ENCODE measurements at regions not wholly inside any gene's neighbourhood (a gene's known extent, or its start where the extent isn't known, plus 50 kb on each side); places are given as distances from the start of the nearest gene placed in this dataset.

DNA sequence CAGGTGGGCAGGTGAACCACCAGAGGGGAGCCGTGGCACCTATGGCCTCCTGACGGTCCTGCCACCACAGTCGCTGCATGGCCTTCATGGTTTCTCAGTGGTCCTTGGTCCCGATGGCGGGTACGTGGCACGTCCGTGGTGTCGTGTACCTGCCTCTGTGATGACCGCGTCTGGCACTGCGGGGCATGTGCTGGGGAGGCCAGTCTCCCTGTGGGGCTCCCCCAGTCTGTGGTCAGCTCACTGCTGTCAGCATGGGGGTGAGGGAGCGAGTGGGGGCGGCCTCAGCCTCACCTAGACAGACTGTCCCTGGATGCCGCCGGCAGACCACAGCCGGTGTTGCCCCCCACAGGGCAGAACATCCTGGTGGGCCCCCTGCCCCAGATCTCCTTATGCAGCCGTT is 267.2 kb downstream of the SEC23A start:
- Histone ChIP-seq H3K4me2 (ENCODE audit: low read depth, low read length) (no peak overlapping the region), H3K27me3 (ENCODE audit: control insufficient read depth in 1 of 2, insufficient read depth in 2 of 2, low read length in 2 of 2) (peaks cover 0 to 15% of the 10 kb centered on the region in 2 experiments; a peak in 2 of 5 replicates), H3K36me3 (replicated peaks in 1 of 2; ENCODE audit: control insufficient read depth in 1 of 2, insufficient read depth in 2 of 2, low read length in 2 of 2) (no peaks in the 10 kb centered on the region), H3K27ac (ENCODE audit: extremely low read length, insufficient read depth, low read length) (no peak overlapping the region), H3K9me3 (ENCODE audit: low read length) (no peaks in the 10 kb centered on the region), H3K4me3 (replicated peaks in 1 of 3; ENCODE audit: insufficient read depth in 1 of 3, low read depth in 2 of 3, low read length in 3 of 3) (no peak overlapping the region), H3K9ac (ENCODE audit: insufficient read depth, low read depth, low read length) (no peak overlapping the region), H3K4me1 (ENCODE audit: insufficient read depth, low read length) (no peaks in the 10 kb centered on the region), H3K79me2 (ENCODE audit: insufficient read depth, low read length) (no peaks in the 10 kb centered on the region), H2AFZ (ENCODE audit: low read length) (no peak overlapping the region), H4K20me1 (ENCODE audit: insufficient read depth, low read length) (no peaks in the 10 kb centered on the region)
- ATAC-seq (peak; percentile 11; the same call in 2 of the 3 replicates), DNase-seq (ENCODE audit: low spot score) (no peak), FAIRE-seq (no peak)
- 58% methylated on average over 14 of the region's 18 CpGs for WGBS (ENCODE audit: low lambda C conversion rate)
- POLR2A ChIA-PET = no interaction called here
- CTCF ChIA-PET (ENCODE audit: low intra/inter-chr PET ratio, low total read pairs) = no interaction called here
- intact Hi-C loops (cut with micrococcal nuclease; ENCODE audit: unreplicated experiment) (no loop called here), in situ Hi-C loops (cut with HindIII; ENCODE audit: extremely low pct_ligation_motif_present, low pct_unique_long_range_greater_than_20kb) (no loop called here)
- BruUV-seq (replicated peaks) = no TSS peak
- TF ChIP-seq ZNF737 (CRISPR knock-in tag; IDR thresholded peaks at IDR 0.05; ENCODE audit: borderline replicate concordance) (0 out of 2 replicates have a peak, but pooled peaks have one; percentile 13), KDM5A (IDR thresholded peaks at IDR 0.05; ENCODE audit: borderline replicate concordance, low read length) (no peak), RBAK (CRISPR knock-in tag; IDR thresholded peaks at IDR 0.05) (no peak)
- TF ChIP-seq, protein P1, sequence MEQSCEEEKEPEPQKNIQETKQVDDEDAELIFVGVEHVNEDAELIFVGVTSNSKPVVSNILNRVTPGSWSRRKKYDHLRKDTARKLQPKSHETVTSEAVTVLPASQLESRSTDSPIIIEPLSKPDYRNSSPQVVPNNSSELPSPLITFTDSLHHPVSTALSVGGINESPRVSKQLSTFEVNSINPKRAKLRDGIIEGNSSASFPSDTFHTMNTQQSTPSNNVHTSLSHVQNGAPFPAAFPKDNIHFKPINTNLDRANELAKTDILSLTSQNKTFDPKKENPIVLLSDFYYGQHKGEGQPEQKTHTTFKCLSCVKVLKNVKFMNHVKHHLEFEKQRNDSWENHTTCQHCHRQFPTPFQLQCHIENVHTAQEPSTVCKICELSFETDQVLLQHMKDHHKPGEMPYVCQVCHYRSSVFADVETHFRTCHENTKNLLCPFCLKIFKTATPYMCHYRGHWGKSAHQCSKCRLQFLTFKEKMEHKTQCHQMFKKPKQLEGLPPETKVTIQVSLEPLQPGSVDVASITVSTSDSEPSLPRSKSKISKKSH (CRISPR knock-in tag; IDR thresholded peaks at IDR 0.05; ENCODE audit: borderline replicate concordance) = 0 out of 2 replicates have a peak, but pooled peaks have one; percentile 12

DNA sequence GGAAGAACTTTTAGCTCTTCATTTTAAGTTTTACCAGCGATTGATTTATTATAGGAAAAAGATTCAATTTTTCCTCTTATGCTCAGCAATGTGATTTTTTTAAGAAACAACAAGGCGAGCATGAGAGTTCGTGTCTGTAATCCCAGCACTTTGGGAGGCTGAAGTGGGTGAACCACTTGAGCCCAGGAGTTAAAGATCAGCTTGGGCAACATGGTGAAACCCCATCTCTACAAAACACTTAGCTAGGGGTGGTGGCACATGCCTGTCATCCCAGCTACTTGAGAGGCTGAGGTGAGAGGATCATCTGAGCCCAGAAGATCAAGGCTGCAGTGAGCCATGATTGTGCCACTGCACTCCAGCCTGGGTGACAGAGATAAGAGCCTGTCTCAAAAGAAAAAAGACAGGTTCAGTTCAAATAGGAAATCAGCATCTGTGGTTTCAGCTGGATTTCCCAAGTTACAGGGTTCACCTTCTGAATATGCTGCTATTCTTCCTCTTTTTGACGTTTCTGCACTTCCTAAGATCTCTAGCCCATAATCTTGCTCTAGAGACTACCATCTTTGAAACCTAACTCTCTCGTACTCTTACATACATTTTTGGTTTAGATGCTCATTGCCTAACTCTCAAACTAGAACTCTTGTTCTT is 274.7 kb downstream of the SEC23A start:
- DNase-seq (ENCODE audit: low spot score) (no peak), FAIRE-seq (no peak), ATAC-seq (no peak)
- Histone ChIP-seq H3K4me1 (ENCODE audit: insufficient read depth, low read length) (no peaks in the 10 kb centered on the region), H3K36me3 (replicated peaks in 1 of 2; ENCODE audit: control insufficient read depth in 1 of 2, insufficient read depth in 2 of 2, low read length in 2 of 2) (no peaks in the 10 kb centered on the region), H3K27ac (ENCODE audit: extremely low read length, insufficient read depth, low read length) (no peak overlapping the region), H3K4me2 (ENCODE audit: low read depth, low read length) (no peak overlapping the region), H2AFZ (ENCODE audit: low read length) (no peak overlapping the region), H3K9ac (ENCODE audit: insufficient read depth, low read depth, low read length) (no peak overlapping the region), H3K27me3 (ENCODE audit: control insufficient read depth in 1 of 2, insufficient read depth in 2 of 2, low read length in 2 of 2) (no peaks in the 10 kb centered on the region), H4K20me1 (ENCODE audit: insufficient read depth, low read length) (no peaks in the 10 kb centered on the region), H3K4me3 (replicated peaks in 1 of 3; ENCODE audit: insufficient read depth in 1 of 3, low read depth in 2 of 3, low read length in 3 of 3) (no peak overlapping the region), H3K9me3 (ENCODE audit: low read length) (no peaks in the 10 kb centered on the region), H3K79me2 (ENCODE audit: insufficient read depth, low read length) (no peaks in the 10 kb centered on the region)
- TF ChIP-seq, protein P2, sequence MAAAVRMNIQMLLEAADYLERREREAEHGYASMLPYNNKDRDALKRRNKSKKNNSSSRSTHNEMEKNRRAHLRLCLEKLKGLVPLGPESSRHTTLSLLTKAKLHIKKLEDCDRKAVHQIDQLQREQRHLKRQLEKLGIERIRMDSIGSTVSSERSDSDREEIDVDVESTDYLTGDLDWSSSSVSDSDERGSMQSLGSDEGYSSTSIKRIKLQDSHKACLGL (CRISPR knock-in tag; IDR thresholded peaks at IDR 0.05) = no peak
- TF ChIP-seq, protein P3, sequence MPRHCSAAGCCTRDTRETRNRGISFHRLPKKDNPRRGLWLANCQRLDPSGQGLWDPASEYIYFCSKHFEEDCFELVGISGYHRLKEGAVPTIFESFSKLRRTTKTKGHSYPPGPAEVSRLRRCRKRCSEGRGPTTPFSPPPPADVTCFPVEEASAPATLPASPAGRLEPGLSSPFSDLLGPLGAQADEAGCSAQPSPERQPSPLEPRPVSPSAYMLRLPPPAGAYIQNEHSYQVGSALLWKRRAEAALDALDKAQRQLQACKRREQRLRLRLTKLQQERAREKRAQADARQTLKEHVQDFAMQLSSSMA (CRISPR knock-in tag; IDR thresholded peaks at IDR 0.05) = no peak
- TF ChIP-seq RFX1 (IDR thresholded peaks at IDR 0.05) (no peak), RAD21 (CRISPR knock-in tag; IDR thresholded peaks at IDR 0.05) (no peak), SSRP1 (CRISPR knock-in tag; IDR thresholded peaks at IDR 0.05) (no peak), HNRNPLL (IDR thresholded peaks at IDR 0.05; ENCODE audit: low read depth, low read length, poor library complexity, severe bottlenecking) (no peak), LCORL (IDR thresholded peaks at IDR 0.05) (no peak), LCORL (CRISPR knock-in tag; IDR thresholded peaks at IDR 0.05) (no peak), ZNF563 (CRISPR knock-in tag; IDR thresholded peaks at IDR 0.05) (no peak)
- TF ChIP-seq, protein P4, sequence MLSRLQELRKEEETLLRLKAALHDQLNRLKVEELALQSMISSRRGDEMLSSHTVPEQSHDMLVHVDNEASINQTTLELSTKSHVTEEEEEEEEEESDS (CRISPR knock-in tag; IDR thresholded peaks at IDR 0.05; ENCODE audit: borderline replicate concordance) = no peak
- no TSS peak for BruUV-seq (replicated peaks)
- 2% methylated on average over 5 of the region's 5 CpGs for WGBS (ENCODE audit: low lambda C conversion rate)
- in situ Hi-C loops (cut with HindIII; ENCODE audit: extremely low pct_ligation_motif_present, low pct_unique_long_range_greater_than_20kb) (no loop called here), intact Hi-C loops (cut with micrococcal nuclease; ENCODE audit: unreplicated experiment) (no loop called here)
- CTCF ChIA-PET (ENCODE audit: low intra/inter-chr PET ratio, low total read pairs) = no interaction called here
- POLR2A ChIA-PET = no interaction called here

Measured in HepG2 (cell line).